Lung (tissue), 11 donors: ENCODE measurements at regions not wholly inside any gene's neighbourhood (a gene's known extent, or its start where the extent isn't known, plus 50 kb on each side); places are given as distances from the start of the nearest gene placed in this dataset.

Source experiments
- ATAC-seq: fragments of 200-7000 bp; cut with Tn5 transposase; one replicate; pipeline ENCODE4 v1.9.1; 2020; ENCODE audit warnings: moderate number of reproducible peaks; ENCODE audit not compliant: insufficient read depth, low FRiP score
- DNase-seq, 3 donors: peaks; one replicate each; pipeline ENCODE4 v3.0.0-alpha.2; 2013 to 2017
- H3K27ac ChIP-seq, 2 donors: one replicate each; pipeline ENCODE4 v1.5.1; 2013; ENCODE audit warnings: mild to moderate bottlenecking in 2 of 2, moderate library complexity in 2 of 2, control low read depth in 1 of 2, inconsistent platforms in 1 of 2, low read depth in 1 of 2, low read length in 1 of 2
- H3K27me3 ChIP-seq, 3 donors: one replicate each; pipeline ENCODE4 v1.5.1; 2013; ENCODE audit warnings: low read length in 2 of 3; ENCODE audit not compliant: control insufficient read depth in 3 of 3, insufficient read depth in 3 of 3
- H3K36me3 ChIP-seq, 4 donors: one replicate each; pipeline ENCODE4 v1.5.1; 2013; ENCODE audit warnings: low read length in 4 of 4, mild to moderate bottlenecking in 1 of 4, moderate library complexity in 1 of 4; ENCODE audit not compliant: control insufficient read depth in 4 of 4, insufficient read depth in 4 of 4
- H3K4me1 ChIP-seq, 5 donors: one replicate each; pipeline ENCODE4 v1.5.1; 2013; ENCODE audit warnings: low read length in 5 of 5, mild to moderate bottlenecking in 2 of 5, moderate library complexity in 1 of 5; ENCODE audit not compliant: control insufficient read depth in 5 of 5, insufficient read depth in 5 of 5
- H3K4me3 ChIP-seq: one replicate; pipeline ENCODE4 v1.5.1; 2013; ENCODE audit warnings: mild to moderate bottlenecking, control low read depth, moderate library complexity
- H3K9ac ChIP-seq, 2 donors: one replicate each; pipeline ENCODE4 v1.5.1; 2013; ENCODE audit warnings: low read length in 2 of 2, control low read depth in 1 of 2; ENCODE audit not compliant: insufficient read depth in 1 of 2
- H3K9me3 ChIP-seq, 4 donors: one replicate each; pipeline ENCODE4 v1.5.1; 2013; ENCODE audit warnings: low read length in 3 of 4, mild to moderate bottlenecking in 1 of 4, moderate library complexity in 1 of 4; ENCODE audit not compliant: control insufficient read depth in 4 of 4, insufficient read depth in 3 of 4
- WGBS, 2 donors: extraction: QIAGEN DNeasy Blood & Tissue Kit; methylation state at CpG; one replicate each; pipeline ENCODE4 v1.1.7; 2013; 5-methylcytosine and 5-hydroxymethylcytosine counted together
- TF ChIP-seq, protein P1 (sequence below): IDR thresholded peaks from 2 replicates; pipeline ENCODE4 v1.5.1; 2012; ENCODE audit warnings: mild to moderate bottlenecking; ENCODE audit errors: control extremely low read depth, extremely low read depth
- donor health status: control.
- donor health status: control.
- donor health status: Bipolar disorder and iron deficiency.
- donor health status: healthy.
- donor health status: DM: yes; HTN: yes; CAD: no.

DNA sequence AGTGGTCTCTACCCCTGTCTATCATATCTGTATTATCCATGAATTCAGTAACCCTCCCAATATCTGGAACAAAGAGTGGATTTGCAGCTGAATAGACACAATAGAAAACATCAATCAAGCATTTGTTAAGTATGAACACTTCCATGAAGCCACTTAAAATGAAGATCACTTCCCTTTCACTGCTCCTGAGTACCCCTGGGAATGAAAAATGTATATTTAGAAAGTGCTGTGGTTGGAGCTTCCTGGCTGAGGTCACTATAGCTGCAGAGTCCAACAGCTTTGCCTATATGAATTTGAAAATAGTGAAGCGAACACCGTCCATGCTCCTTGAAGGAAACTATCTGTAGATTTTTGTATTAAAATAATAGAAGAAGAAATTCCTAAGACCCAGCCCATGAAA is 227.0 kb downstream of the DTHD1 start:
- Histone ChIP-seq H3K4me3 (no peak overlapping the region), H3K4me1 (no peaks in the 10 kb centered on the region), H3K27me3 (no peaks in the 10 kb centered on the region), H3K9me3 (no peaks in the 10 kb centered on the region), H3K27ac (no peak overlapping the region), H3K36me3 (no peaks in the 10 kb centered on the region), H3K9ac (no peak overlapping the region)
- DNase-seq (no peak), ATAC-seq (no peak)
- TF ChIP-seq, protein P1, sequence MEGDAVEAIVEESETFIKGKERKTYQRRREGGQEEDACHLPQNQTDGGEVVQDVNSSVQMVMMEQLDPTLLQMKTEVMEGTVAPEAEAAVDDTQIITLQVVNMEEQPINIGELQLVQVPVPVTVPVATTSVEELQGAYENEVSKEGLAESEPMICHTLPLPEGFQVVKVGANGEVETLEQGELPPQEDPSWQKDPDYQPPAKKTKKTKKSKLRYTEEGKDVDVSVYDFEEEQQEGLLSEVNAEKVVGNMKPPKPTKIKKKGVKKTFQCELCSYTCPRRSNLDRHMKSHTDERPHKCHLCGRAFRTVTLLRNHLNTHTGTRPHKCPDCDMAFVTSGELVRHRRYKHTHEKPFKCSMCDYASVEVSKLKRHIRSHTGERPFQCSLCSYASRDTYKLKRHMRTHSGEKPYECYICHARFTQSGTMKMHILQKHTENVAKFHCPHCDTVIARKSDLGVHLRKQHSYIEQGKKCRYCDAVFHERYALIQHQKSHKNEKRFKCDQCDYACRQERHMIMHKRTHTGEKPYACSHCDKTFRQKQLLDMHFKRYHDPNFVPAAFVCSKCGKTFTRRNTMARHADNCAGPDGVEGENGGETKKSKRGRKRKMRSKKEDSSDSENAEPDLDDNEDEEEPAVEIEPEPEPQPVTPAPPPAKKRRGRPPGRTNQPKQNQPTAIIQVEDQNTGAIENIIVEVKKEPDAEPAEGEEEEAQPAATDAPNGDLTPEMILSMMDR: no peak
- 50 to 58% methylated on average over 2 of the region's 2 CpGs for WGBS, 2 donors

DNA sequence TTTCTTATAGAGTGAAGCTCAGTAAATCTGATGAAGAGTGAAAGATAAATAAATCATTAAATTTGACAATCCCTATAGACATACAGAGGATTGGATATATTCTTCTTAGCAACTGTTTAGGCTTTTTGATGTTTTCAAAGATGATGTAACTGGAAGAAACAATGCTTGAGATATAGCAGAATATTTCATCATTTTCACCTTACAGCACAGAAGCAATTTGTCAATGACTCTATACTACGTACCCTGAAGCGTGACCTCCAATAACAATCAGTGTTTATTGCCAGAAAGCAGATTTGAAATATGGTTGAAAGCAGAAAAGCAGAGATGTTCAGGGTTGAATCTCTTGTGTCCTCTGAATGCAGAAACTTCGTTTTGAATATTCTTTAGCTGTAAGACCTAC is 228.4 kb downstream of the DTHD1 start:
- H3K36me3 ChIP-seq: no peaks in the 10 kb centered on the region
- ATAC-seq: no peak
- no peaks in the 10 kb centered on the region for H3K4me1 ChIP-seq
- 77 to 78% methylated on average over 3 of the region's 3 CpGs for WGBS, 2 donors
- TF ChIP-seq, protein P1: no peak
- DNase-seq: no peak
- no peak overlapping the region for H3K4me3 ChIP-seq
- no peaks in the 10 kb centered on the region for H3K27me3 ChIP-seq
- H3K9ac ChIP-seq: no peak overlapping the region
- H3K27ac ChIP-seq: no peak overlapping the region
- H3K9me3 ChIP-seq: no peaks in the 10 kb centered on the region

DNA sequence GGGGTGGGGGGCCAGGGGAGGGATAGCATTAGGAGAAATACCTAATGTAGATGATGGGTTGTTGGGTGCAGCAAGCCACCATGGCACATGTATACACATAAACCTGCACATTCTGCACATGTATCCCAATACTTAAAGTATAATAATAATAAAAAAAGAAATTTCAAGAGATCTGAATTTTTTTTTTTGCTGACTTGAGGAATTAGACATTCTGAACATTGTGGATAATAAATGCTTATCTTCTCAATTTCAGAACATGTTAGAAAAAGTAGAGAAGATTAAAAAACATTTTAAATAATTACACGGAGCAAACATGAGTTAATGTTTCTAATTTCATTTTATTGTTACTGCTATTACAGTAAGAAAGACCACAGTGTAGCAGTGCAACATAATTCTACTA is 230.4 kb downstream of the DTHD1 start:
- ATAC-seq: no peak
- Histone ChIP-seq H3K9me3 (no peaks in the 10 kb centered on the region), H3K4me1 (no peaks in the 10 kb centered on the region), H3K9ac (no peak overlapping the region), H3K27me3 (no peaks in the 10 kb centered on the region), H3K4me3 (no peak overlapping the region), H3K27ac (no peak overlapping the region), H3K36me3 (no peaks in the 10 kb centered on the region)
- DNase-seq: no peak
- TF ChIP-seq, protein P1: no peak
- WGBS, 2 donors: 89 to 96% methylated on average over 1 of the region's 1 CpG

DNA sequence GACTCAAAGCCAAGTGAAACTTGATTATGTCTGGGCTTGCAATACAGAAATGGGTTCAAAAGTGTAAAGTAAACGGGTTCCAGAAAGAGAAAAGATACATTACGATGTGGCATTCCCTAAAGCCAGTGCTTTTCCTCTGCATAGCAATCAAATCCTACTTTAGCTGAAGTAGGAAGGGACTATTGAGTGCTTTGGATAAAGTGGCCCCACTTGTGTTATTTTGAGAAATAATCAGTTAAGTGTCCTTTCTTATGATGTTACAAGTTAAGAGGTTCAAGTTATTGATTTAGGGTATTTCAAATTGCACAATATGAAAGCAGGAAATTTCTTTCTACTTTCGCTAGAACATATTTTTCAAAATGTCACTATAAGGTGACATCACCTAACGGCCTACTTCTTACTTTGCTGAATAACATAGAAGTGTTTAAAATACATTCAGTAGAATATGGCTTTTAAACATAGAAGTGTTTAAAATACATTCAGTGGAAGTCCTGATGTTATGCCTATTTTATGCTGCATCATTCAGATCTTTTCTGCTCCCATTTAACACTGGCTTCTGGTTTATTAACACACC is 235.2 kb downstream of the DTHD1 start:
- no peak for ATAC-seq
- no peak overlapping the region for H3K27ac ChIP-seq
- 52 to 73% methylated on average over 4 of the region's 4 CpGs for WGBS, 2 donors

More for the DNA sequence above, 235.2 kb downstream of the DTHD1 start:
- peaks cover 0 to 5% (median 2%) of the 10 kb centered on the region in 4 donors for H3K9me3 ChIP-seq
- H3K36me3 ChIP-seq: no peaks in the 10 kb centered on the region
- TF ChIP-seq, protein P1: no peak
- no peak overlapping the region for H3K9ac ChIP-seq
- H3K27me3 ChIP-seq: no peaks in the 10 kb centered on the region
- H3K4me1 ChIP-seq: no peaks in the 10 kb centered on the region
- no peak overlapping the region for H3K4me3 ChIP-seq
- DNase-seq: no peak
